Hematopoietic multipotent progenitor cell treated with erythropoietin and hydrocortisone succinate and interleukin-3 and kit ligand, for 17 days (in vitro differentiated cells): ENCODE measurements at regions not wholly inside any gene's neighbourhood (a gene's known extent, or its start where the extent isn't known, plus 50 kb on each side); places are given as distances from the start of the nearest gene placed in this dataset.

ENCODE experiments used
- DNase-seq: peaks from one replicate; pipeline ENCODE4 v3.0.0-alpha.2; 2015; ENCODE audit warnings: low spot score

GRCh38 chr1:239538239-239538988 lies 152.0 kb downstream of the CHRM3 start:
- no peak for DNase-seq

GRCh38 chr1:239539051-239539450 lies 152.7 kb downstream of the CHRM3 start:
- no peak for DNase-seq

GRCh38 chr1:239539812-239540211 lies 153.4 kb downstream of the CHRM3 start:
- no peak for DNase-seq

GRCh38 chr1:239543873-239544272 lies 157.5 kb downstream of the CHRM3 start:
- DNase-seq: no peak

- DNase-seq: no peak
These were observed 159.1 kb downstream of the CHRM3 start for GRCh38 chr1:239545466-239545865.

GRCh38 chr1:239547987-239548386 lies 161.6 kb downstream of the CHRM3 start:
- DNase-seq: no peak

GRCh38 chr1:239550178-239550577 lies 163.8 kb downstream of the CHRM3 start:
- no peak for DNase-seq

GRCh38 chr1:239555350-239555749 lies 169.0 kb downstream of the CHRM3 start:
- no peak for DNase-seq

GRCh38 chr1:239558559-239558958 lies 172.2 kb downstream of the CHRM3 start:
- DNase-seq: no peak

- no peak for DNase-seq
These were observed 172.6 kb downstream of the CHRM3 start for GRCh38 chr1:239558991-239559390.

- DNase-seq: no peak
These were observed 174.6 kb downstream of the CHRM3 start for GRCh38 chr1:239560921-239561320.

- DNase-seq: no peak
These were observed 175.7 kb downstream of the CHRM3 start for GRCh38 chr1:239562095-239562494.

GRCh38 chr1:239563681-239564080 lies 177.3 kb downstream of the CHRM3 start:
- DNase-seq: no peak

GRCh38 chr1:239566074-239566473 lies 179.7 kb downstream of the CHRM3 start:
- DNase-seq: no peak

GRCh38 chr1:239570878-239571277 lies 184.5 kb downstream of the CHRM3 start:
- DNase-seq: no peak

- no peak for DNase-seq
These were observed 185.8 kb downstream of the CHRM3 start for GRCh38 chr1:239572183-239572582.

- no peak for DNase-seq
These were observed 187.7 kb downstream of the CHRM3 start for GRCh38 chr1:239574112-239574511.

GRCh38 chr1:239575113-239575512 lies 188.7 kb downstream of the CHRM3 start:
- DNase-seq: no peak

GRCh38 chr1:239583536-239583935 lies 197.2 kb downstream of the CHRM3 start:
- no peak for DNase-seq

GRCh38 chr1:239586128-239586527 lies 199.8 kb downstream of the CHRM3 start:
- DNase-seq: no peak

GRCh38 chr1:239587066-239587465 lies 200.7 kb downstream of the CHRM3 start:
- DNase-seq: no peak

- no peak for DNase-seq
These were observed 201.4 kb downstream of the CHRM3 start for GRCh38 chr1:239587574-239588369.

- no peak for DNase-seq
These were observed 204.2 kb downstream of the CHRM3 start for GRCh38 chr1:239590556-239590955.
